ENCODE measurements at regions not wholly inside any gene's neighbourhood (a gene's known extent, or its start where the extent isn't known, plus 50 kb on each side); places are given as distances from the start of the nearest gene placed in this dataset.

GRCh38 chr1:189970331-189971230 is 507.1 kb downstream of the BRINP3 start:
- TF ChIP-seq CTCF (IDR thresholded peaks at IDR 0.05) (no peak), POLR2A (IDR thresholded peaks at IDR 0.05) (no peak)

Measured in esophagus squamous epithelium (tissue), 4 donors.